Neural cell (in vitro differentiated cells): ENCODE measurements at regions not wholly inside any gene's neighbourhood (a gene's known extent, or its start where the extent isn't known, plus 50 kb on each side); places are given as distances from the start of the nearest gene placed in this dataset.

Experiments used
- H2AFZ ChIP-seq: fragments of 200-600, 300-800 bp; sonication (generic), shearing (Covaris generic); 2 replicates; pipeline ENCODE4 v1.6.0; 2014; ENCODE audit warnings: low read depth, mild to moderate bottlenecking, antibody characterized with exemption, low read length, moderate library complexity
- H3F3A ChIP-seq: fragments of 200-600 bp; shearing (Covaris generic); 2 replicates; pipeline ENCODE4 v1.6.1; 2016; ENCODE audit warnings: mild to moderate bottlenecking, moderate library complexity, mixed read lengths, antibody characterized with exemption, low read length; ENCODE audit not compliant: insufficient read depth, poor library complexity, severe bottlenecking
- H3K27ac ChIP-seq: fragments of 200-600, 300-800 bp; sonication (generic), shearing (Covaris generic); 2 replicates; pipeline ENCODE4 v1.5.1; 2014; ENCODE audit warnings: mild to moderate bottlenecking, low read length, moderate library complexity
- H3K27me3 ChIP-seq: fragments of 300-800, 200-600 bp; sonication (generic), shearing (Covaris generic); 2 replicates; pipeline ENCODE4 v1.6.0; 2014; ENCODE audit warnings: mild to moderate bottlenecking, low read depth, low read length, moderate library complexity; ENCODE audit not compliant: insufficient read depth
- H3K36me3 ChIP-seq: fragments of 300-800, 200-600 bp; sonication (generic), shearing (Covaris generic); 2 replicates; pipeline ENCODE4 v1.5.1; 2014; ENCODE audit warnings: mild to moderate bottlenecking, antibody characterized with exemption, low read length, moderate library complexity; ENCODE audit not compliant: insufficient read depth
- H3K4me2 ChIP-seq: fragments of 300-800, 200-600 bp; sonication (generic), shearing (Covaris generic); 2 replicates; pipeline ENCODE4 v1.6.0; 2014; ENCODE audit warnings: mild to moderate bottlenecking, low read length
- H3K4me3 ChIP-seq: fragments of 300-800, 200-600 bp; sonication (generic), shearing (Covaris generic); 2 replicates; pipeline ENCODE4 v1.5.1; 2014; ENCODE audit warnings: mild to moderate bottlenecking, low read length, moderate library complexity
- H3K79me2 ChIP-seq: fragments of 200-600 bp; shearing (Covaris generic); replicated peaks from 2 replicates; pipeline ENCODE4 v1.6.0; 2014; ENCODE audit warnings: mild to moderate bottlenecking, low read length, moderate library complexity; ENCODE audit not compliant: insufficient read depth
- H3K9ac ChIP-seq: fragments of 300-800, 200-600 bp; sonication (generic), shearing (Covaris generic); 2 replicates; pipeline ENCODE4 v1.6.1; 2016; ENCODE audit warnings: mild to moderate bottlenecking, low read length, mixed read lengths
- H3K9me2 ChIP-seq: fragments of 200-600 bp; shearing (Covaris generic); 2 replicates; pipeline ENCODE4 v1.6.1; 2016; ENCODE audit warnings: mild to moderate bottlenecking, low read length, mixed read lengths; ENCODE audit not compliant: insufficient read depth
- H3K9me3 ChIP-seq: fragments of 200-600, 300-800 bp; sonication (generic), shearing (Covaris generic); 2 replicates; pipeline ENCODE4 v1.6.1; 2016; ENCODE audit warnings: mild to moderate bottlenecking, mixed run types, low read length, moderate library complexity, mixed read lengths
- H4K20me1 ChIP-seq: fragments of 200-600 bp; shearing (Covaris generic); 2 replicates; pipeline ENCODE4 v1.6.1; 2016; ENCODE audit warnings: mild to moderate bottlenecking, mixed run types; ENCODE audit not compliant: insufficient read depth
- EP300 ChIP-seq: fragments of 450-650 bp; conservative IDR thresholded peaks from 2 replicates; pipeline ENCODE4 v1.6.1; 2014; ENCODE audit warnings: antibody characterized with exemption, mild to moderate bottlenecking, moderate library complexity; ENCODE audit not compliant: poor library complexity, severe bottlenecking
- EZH2 ChIP-seq: fragments of 200-600, 300-800 bp; shearing (Covaris generic), sonication (generic); IDR thresholded peaks from 2 replicates; pipeline ENCODE4 v1.6.1; 2014; ENCODE audit warnings: antibody characterized with exemption, low read length, borderline replicate concordance, mild to moderate bottlenecking; ENCODE audit not compliant: insufficient read depth, poor library complexity, severe bottlenecking
- MXI1 ChIP-seq: fragments of 450-650 bp; conservative IDR thresholded peaks from 2 replicates; pipeline ENCODE4 v1.6.1; 2014; ENCODE audit warnings: antibody characterized with exemption, mild to moderate bottlenecking; ENCODE audit not compliant: poor library complexity, severe bottlenecking
- POLR2AphosphoS5 ChIP-seq: IDR thresholded peaks from 2 replicates; pipeline ENCODE4 v1.6.1; 2012
- RAD21 ChIP-seq: fragments of 450-650 bp; conservative IDR thresholded peaks from 2 replicates; pipeline ENCODE4 v1.6.1; 2014; ENCODE audit warnings: antibody characterized with exemption, mild to moderate bottlenecking, moderate library complexity
- REST ChIP-seq: IDR thresholded peaks from 2 replicates; pipeline ENCODE4 v1.6.1; 2012; ENCODE audit warnings: borderline replicate concordance
- SMC3 ChIP-seq: fragments of 450-650 bp; conservative IDR thresholded peaks from 2 replicates; pipeline ENCODE4 v1.6.1; 2014; ENCODE audit warnings: antibody characterized with exemption, mild to moderate bottlenecking, moderate library complexity; ENCODE audit not compliant: poor library complexity
- TAF1 ChIP-seq: IDR thresholded peaks from 2 replicates; pipeline ENCODE4 v1.6.1; 2012; ENCODE audit warnings: low read depth
- TF ChIP-seq, protein P1 (sequence below): fragments of 450-650 bp; IDR thresholded peaks from 2 replicates; pipeline ENCODE4 v1.5.1; 2014; ENCODE audit warnings: antibody characterized with exemption, mild to moderate bottlenecking, moderate library complexity; ENCODE audit not compliant: poor library complexity, severe bottlenecking

GRCh38 chr1:43068911-43069310 lies 103.2 kb downstream of the EBNA1BP2 start:
- no peaks in the 10 kb centered on the region for H3K9me2 ChIP-seq
- no peaks in the 10 kb centered on the region for H3F3A ChIP-seq
- no peaks in the 10 kb centered on the region for H3K79me2 ChIP-seq
- H3K27me3 ChIP-seq = no peaks in the 10 kb centered on the region
- no peaks in the 10 kb centered on the region for H3K9me3 ChIP-seq
- no peak overlapping the region for H3K9ac ChIP-seq
- H3K36me3 ChIP-seq = no peaks in the 10 kb centered on the region
- no peak overlapping the region for H3K27ac ChIP-seq
- TF ChIP-seq MXI1 (no peak), RAD21 (no peak), SMC3 (no peak), EP300 (no peak), REST (no peak), EZH2 (no peak), POLR2AphosphoS5 (no peak), TAF1 (no peak)
- TF ChIP-seq, protein P1, sequence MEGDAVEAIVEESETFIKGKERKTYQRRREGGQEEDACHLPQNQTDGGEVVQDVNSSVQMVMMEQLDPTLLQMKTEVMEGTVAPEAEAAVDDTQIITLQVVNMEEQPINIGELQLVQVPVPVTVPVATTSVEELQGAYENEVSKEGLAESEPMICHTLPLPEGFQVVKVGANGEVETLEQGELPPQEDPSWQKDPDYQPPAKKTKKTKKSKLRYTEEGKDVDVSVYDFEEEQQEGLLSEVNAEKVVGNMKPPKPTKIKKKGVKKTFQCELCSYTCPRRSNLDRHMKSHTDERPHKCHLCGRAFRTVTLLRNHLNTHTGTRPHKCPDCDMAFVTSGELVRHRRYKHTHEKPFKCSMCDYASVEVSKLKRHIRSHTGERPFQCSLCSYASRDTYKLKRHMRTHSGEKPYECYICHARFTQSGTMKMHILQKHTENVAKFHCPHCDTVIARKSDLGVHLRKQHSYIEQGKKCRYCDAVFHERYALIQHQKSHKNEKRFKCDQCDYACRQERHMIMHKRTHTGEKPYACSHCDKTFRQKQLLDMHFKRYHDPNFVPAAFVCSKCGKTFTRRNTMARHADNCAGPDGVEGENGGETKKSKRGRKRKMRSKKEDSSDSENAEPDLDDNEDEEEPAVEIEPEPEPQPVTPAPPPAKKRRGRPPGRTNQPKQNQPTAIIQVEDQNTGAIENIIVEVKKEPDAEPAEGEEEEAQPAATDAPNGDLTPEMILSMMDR = no peak
- H3K4me2 ChIP-seq = no peak overlapping the region
- H4K20me1 ChIP-seq = no peaks in the 10 kb centered on the region
- H3K4me3 ChIP-seq = no peak overlapping the region
- H2AFZ ChIP-seq = no peak overlapping the region

GRCh38 chr1:43067977-43068751 lies 103.9 kb downstream of the EBNA1BP2 start:
- TF ChIP-seq EZH2 (no peak), MXI1 (no peak), SMC3 (no peak), RAD21 (no peak), EP300 (no peak), TAF1 (no peak), REST (no peak), POLR2AphosphoS5 (no peak)
- TF ChIP-seq, protein P1 = no peak
- Histone ChIP-seq H3K79me2 (no peaks in the 10 kb centered on the region), H3K36me3 (no peaks in the 10 kb centered on the region), H3K27ac (no peak overlapping the region), H3K9me3 (no peaks in the 10 kb centered on the region), H4K20me1 (no peaks in the 10 kb centered on the region), H3F3A (no peaks in the 10 kb centered on the region), H3K4me2 (no peak overlapping the region), H3K9ac (no peak overlapping the region), H3K27me3 (no peaks in the 10 kb centered on the region), H2AFZ (no peak overlapping the region), H3K4me3 (no peak overlapping the region), H3K9me2 (no peaks in the 10 kb centered on the region)
